Sigmoid colon (tissue), 6 donors: ENCODE measurements at regions not wholly inside any gene's neighbourhood (a gene's known extent, or its start where the extent isn't known, plus 50 kb on each side); places are given as distances from the start of the nearest gene placed in this dataset.

Source experiments
- DNase-seq: peaks from one replicate; pipeline ENCODE4 v3.0.0-alpha.2; 2019
- H3K27ac ChIP-seq, 4 donors: fragments of 200-600 bp; sonication (generic); one replicate each; pipeline ENCODE4 v1.5.1; 2016 to 2019; ENCODE audit warnings: mild to moderate bottlenecking in 1 of 4
- H3K27me3 ChIP-seq, 3 donors: fragments of 200-600 bp; sonication (generic); one replicate each; pipeline ENCODE4 v1.5.1; 2019; ENCODE audit warnings: mild to moderate bottlenecking in 1 of 3
- H3K36me3 ChIP-seq, 4 donors: fragments of 200-600 bp; sonication (generic); one replicate each; pipeline ENCODE4 v1.5.1; 2016 to 2019
- H3K4me1 ChIP-seq, 4 donors: fragments of 200-600 bp; sonication (generic); one replicate each; pipeline ENCODE4 v1.5.1; 2017 to 2019
- H3K4me3 ChIP-seq, 4 donors: fragments of 200-600 bp; sonication (generic); one replicate each; pipeline ENCODE4 v1.5.1; 2017 to 2019; ENCODE audit warnings: mild to moderate bottlenecking in 2 of 4, moderate library complexity in 1 of 4
- H3K9me3 ChIP-seq, 4 donors: fragments of 200-600 bp in 3 of 4; sonication (generic) in 3 of 4; one replicate each; pipeline versions ENCODE4 v1.5.1 to v1.6.1; 2013 to 2019
- CTCF ChIP-seq, 4 experiments: fragments of 450-650 bp in 3 of 4; fragments of 200-600 bp in 1 of 4; IDR thresholded peaks; one replicate each; pipeline ENCODE4 v1.5.1; 2016 to 2019; ENCODE audit warnings: antibody characterized with exemption in 4 of 4, mild to moderate bottlenecking in 3 of 4, moderate library complexity in 2 of 4
- EP300 ChIP-seq, 4 donors: sonication (generic); formaldehyde crosslinking; IDR thresholded peaks; one replicate each; pipeline ENCODE4 v1.6.1; 2017; ENCODE audit warnings: antibody characterized with exemption in 4 of 4
- POLR2A ChIP-seq, 2 donors: fragments of 450-650 bp; IDR thresholded peaks; one replicate each; pipeline ENCODE4 v1.6.1; 2016; ENCODE audit warnings: antibody characterized with exemption in 2 of 2, mild to moderate bottlenecking in 2 of 2, moderate library complexity in 2 of 2
- POLR2AphosphoS5 ChIP-seq, 4 donors: sonication (generic); formaldehyde crosslinking; IDR thresholded peaks; one replicate each; pipeline ENCODE4 v1.6.1; 2017; ENCODE audit warnings: antibody characterized with exemption in 4 of 4
- WGBS, 2 donors: extraction: QIAGEN DNeasy Blood & Tissue Kit; methylation state at CpG; one replicate each; pipeline ENCODE4 v1.1.7; 2013; 5-methylcytosine and 5-hydroxymethylcytosine counted together
- intact Hi-C: fragments of 100-400 bp; cut with DNase I; formaldehyde crosslinking; loops from one replicate; pipeline ENCODE4 v1.15.1; 2023
- donor health status: healthy with polysubstance abuse.
- donor health status: healthy.

- Histone ChIP-seq H3K4me1 (peaks cover 0 to 49% (median 28%) of the 10 kb centered on the region in 4 donors), H3K4me3 (no peak overlapping the region)
- TF ChIP-seq POLR2AphosphoS5 (IDR thresholded peaks at IDR 0.05) (no peak), POLR2A (IDR thresholded peaks at IDR 0.05) (no peak), EP300 (IDR thresholded peaks at IDR 0.05) (no peak), CTCF (IDR thresholded peaks at IDR 0.05) (no peak)
Measured at GRCh38 chr2:216793386-216793785, 66.5 kb downstream of the TNP1 start.

DNA sequence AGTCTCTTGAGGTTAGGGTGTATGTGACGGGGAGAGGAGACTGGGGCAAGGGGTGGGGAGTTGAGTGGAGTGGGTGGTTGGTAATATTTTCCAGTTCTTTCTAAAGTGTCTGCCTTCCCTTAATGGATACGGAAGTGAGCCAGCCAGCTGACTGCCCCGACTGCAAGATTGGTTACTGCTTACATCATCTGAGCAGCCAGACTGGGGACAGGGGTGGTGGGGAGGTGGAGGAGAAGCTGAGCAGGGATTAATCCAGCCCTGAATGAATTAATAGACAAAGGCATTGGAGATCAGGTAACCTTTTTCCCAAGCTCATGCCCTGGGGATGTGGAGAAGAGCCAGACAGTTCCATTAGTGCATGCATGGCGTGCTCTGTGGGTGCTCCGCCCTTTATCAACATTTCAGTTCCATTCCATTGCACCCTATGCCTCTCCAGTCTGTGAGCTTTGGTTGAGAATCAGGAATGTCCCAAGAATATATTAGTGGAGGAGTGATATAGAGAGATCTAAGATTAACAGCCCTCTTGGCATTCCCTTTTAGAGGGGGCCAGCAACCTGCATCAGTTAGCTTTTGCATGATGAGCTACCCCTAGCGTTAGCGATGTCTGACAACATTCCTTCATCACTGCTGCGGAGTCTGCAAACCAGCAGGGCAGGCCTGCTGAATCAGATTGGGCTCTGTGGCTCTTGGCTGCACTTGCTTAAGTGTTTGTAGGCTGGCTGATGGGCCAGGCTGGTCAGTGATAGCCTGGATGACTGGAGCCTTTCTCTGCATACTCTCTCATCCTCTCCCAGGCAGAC is 67.4 kb downstream of the TNP1 start:
- 65 to 79% methylated on average over 8 of the region's 8 CpGs for WGBS, 2 donors
- H3K27me3 ChIP-seq, result no peaks in the 10 kb centered on the region
- intact Hi-C loops, result no loop called here
- no peak overlapping the region for H3K4me3 ChIP-seq
- H3K27ac ChIP-seq, result peak overlapping the region; percentile 42 to 71 (median 62)
- peaks cover 0 to 58% (median 37%) of the 10 kb centered on the region in 4 donors for H3K4me1 ChIP-seq
- DNase-seq, result peak; percentile 79
- H3K36me3 ChIP-seq, result no peaks in the 10 kb centered on the region
- TF ChIP-seq POLR2A (IDR thresholded peaks at IDR 0.05) (no peak), POLR2AphosphoS5 (IDR thresholded peaks at IDR 0.05) (peak in 2 of 4 donors; percentile 4 to 47), EP300 (IDR thresholded peaks at IDR 0.05) (no peak)
- H3K9me3 ChIP-seq, result no peaks in the 10 kb centered on the region

More at GRCh38 chr2:216793386-216793785, 66.5 kb downstream of the TNP1 start:
- no peaks in the 10 kb centered on the region for H3K9me3 ChIP-seq
- no peak for DNase-seq
- 91 to 93% methylated on average over 7 of the region's 7 CpGs for WGBS, 2 donors
- H3K27me3 ChIP-seq, result no peaks in the 10 kb centered on the region
- peak overlapping the region in 3 of 4 donors; percentile 61 to 71 (median 63) for H3K27ac ChIP-seq
- H3K36me3 ChIP-seq, result no peaks in the 10 kb centered on the region
- intact Hi-C loops, result no loop called here

DNA sequence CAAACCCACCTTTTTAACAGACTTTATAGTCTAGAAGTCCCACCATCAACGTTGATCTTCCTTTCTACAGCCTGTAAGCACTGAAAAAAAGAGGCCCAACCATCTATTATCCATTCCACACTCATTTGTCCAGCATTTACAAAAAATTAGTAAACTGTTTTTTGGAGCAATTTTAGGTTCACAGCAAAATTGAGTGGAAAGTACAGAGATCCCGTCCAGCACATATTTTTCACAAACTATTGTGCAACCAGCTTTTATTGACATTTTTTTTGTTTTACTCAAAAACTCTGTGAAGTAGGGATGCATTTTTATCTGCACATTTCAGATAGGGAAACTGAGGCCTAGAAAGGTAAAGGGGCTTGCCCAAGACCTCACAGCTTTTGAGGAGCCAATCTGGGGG is 68.6 kb downstream of the TNP1 start:
- 36 to 62% methylated on average over 2 of the region's 2 CpGs for WGBS, 2 donors
- no peaks in the 10 kb centered on the region for H3K9me3 ChIP-seq
- no peak overlapping the region for H3K4me3 ChIP-seq
- peaks cover 0 to 60% (median 41%) of the 10 kb centered on the region in 4 donors for H3K4me1 ChIP-seq
- TF ChIP-seq POLR2AphosphoS5 (IDR thresholded peaks at IDR 0.05) (peak in 2 of 4 donors; percentile 13 to 36), EP300 (IDR thresholded peaks at IDR 0.05) (no peak)
- no peaks in the 10 kb centered on the region for H3K27me3 ChIP-seq
- H3K36me3 ChIP-seq, result no peaks in the 10 kb centered on the region
- no peak for DNase-seq
- intact Hi-C loops, result no loop called here
- peak overlapping the region; percentile 42 to 71 (median 62) for H3K27ac ChIP-seq

- no peak for TF ChIP-seq CTCF (IDR thresholded peaks at IDR 0.05)
- TF ChIP-seq EP300 (IDR thresholded peaks at IDR 0.05), result no peak
- TF ChIP-seq POLR2A (IDR thresholded peaks at IDR 0.05), result no peak
- no peak for TF ChIP-seq POLR2AphosphoS5 (IDR thresholded peaks at IDR 0.05)
Measured at GRCh38 chr2:216789081-216789480, 70.8 kb downstream of the TNP1 start.

DNA sequence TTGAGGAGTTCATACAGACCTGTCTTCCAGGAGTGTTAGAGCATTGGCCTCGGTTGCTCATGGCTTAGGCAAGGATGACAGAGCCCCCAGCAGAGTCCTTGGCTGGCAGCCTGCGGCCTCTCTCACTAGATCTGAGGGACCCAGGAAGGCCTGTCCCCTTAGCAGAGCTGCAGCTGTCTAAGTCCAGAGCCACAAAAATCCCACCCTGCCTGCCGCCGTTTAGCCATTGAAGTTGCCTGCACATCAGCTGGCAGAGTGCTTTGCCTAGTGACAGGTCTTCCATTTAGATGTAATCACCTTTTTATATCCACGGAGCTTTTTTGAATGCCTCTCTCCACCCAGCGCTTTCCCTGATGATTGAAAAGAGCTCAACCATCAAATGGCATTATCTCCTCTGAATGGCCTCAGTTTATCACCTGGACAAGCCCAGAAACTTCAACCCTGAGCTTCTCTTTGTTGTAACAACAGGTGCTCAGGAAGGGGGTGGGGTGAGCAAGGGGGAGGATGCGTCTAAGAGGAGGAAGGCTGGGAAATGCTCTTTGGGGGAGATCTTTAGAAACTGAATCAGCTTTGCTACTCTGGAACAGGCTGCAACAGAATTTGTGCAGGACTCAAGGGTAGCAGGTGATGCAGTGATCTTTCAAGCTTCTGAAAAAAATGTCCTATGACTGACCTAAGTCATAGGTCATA is 71.9 kb downstream of the TNP1 start:
- WGBS, 2 donors, result 77% methylated on average over 7 of the region's 7 CpGs
- no peaks in the 10 kb centered on the region for H3K9me3 ChIP-seq
- intact Hi-C loops, result no loop called here
- no peaks in the 10 kb centered on the region for H3K27me3 ChIP-seq
- TF ChIP-seq EP300 (IDR thresholded peaks at IDR 0.05) (no peak), POLR2A (IDR thresholded peaks at IDR 0.05) (no peak), CTCF (IDR thresholded peaks at IDR 0.05) (no peak), POLR2AphosphoS5 (IDR thresholded peaks at IDR 0.05) (no peak)
- H3K36me3 ChIP-seq, result no peaks in the 10 kb centered on the region
- H3K27ac ChIP-seq, result peak overlapping the region in 2 of 4 donors; percentile 33 to 63
- H3K4me3 ChIP-seq, result no peak overlapping the region
- no peak for DNase-seq
- H3K4me1 ChIP-seq, result peaks cover 0 to 45% (median 39%) of the 10 kb centered on the region in 4 donors

More at GRCh38 chr2:216789081-216789480, 70.8 kb downstream of the TNP1 start:
- Histone ChIP-seq H3K4me1 (peaks cover 0 to 50% (median 41%) of the 10 kb centered on the region in 4 donors), H3K36me3 (no peaks in the 10 kb centered on the region), H3K4me3 (no peak overlapping the region), H3K27ac (peak overlapping the region in 3 of 4 donors; percentile 25 to 63 (median 25)), H3K9me3 (no peaks in the 10 kb centered on the region), H3K27me3 (no peaks in the 10 kb centered on the region)
- DNase-seq, result no peak
- intact Hi-C loops, result no loop called here
- 67 to 77% methylated on average over 5 of the region's 5 CpGs for WGBS, 2 donors
